HepG2 (cell line): ENCODE measurements at regions not wholly inside any gene's neighbourhood (a gene's known extent, or its start where the extent isn't known, plus 50 kb on each side); places are given as distances from the start of the nearest gene placed in this dataset.

Experiments
- ATAC-seq: fragments of 200-7000 bp; cut with Tn5 transposase; 3 replicates; pipeline ENCODE4 v1.9.1; 2020; ENCODE audit warnings: mild to moderate bottlenecking, moderate library complexity
- BruUV-seq: library from RNA; stranded (reverse); fragments of 400-500 nt; replicated peaks from 2 replicates; lab custom pipeline; 2021; lab: Mats Ljungman, UMichigan
- CTCF ChIA-PET: fragments of 300-600 bp; formaldehyde crosslinking; extraction: SDS; loops from one replicate; lab custom pipeline; 2021; ENCODE audit warnings: low total read pairs, inconsistent platforms, low intra/inter-chr PET ratio; lab: Yijun Ruan, JAX
- POLR2A ChIA-PET: fragments of 350-600 bp; sonication (Branson Sonifier 250); formaldehyde crosslinking; loops from one replicate; lab custom pipeline; 2020; ENCODE audit warnings: antibody characterized with exemption, inconsistent platforms; lab: Yijun Ruan, JAX
- DNase-seq: peaks from one replicate; pipeline ENCODE4 v3.0.0-alpha.2; 2015; ENCODE audit warnings: low spot score
- FAIRE-seq: peaks from 3 replicates; lab custom pipeline; 2011; peaks lifted over from hg19 to GRCh38; lab: Jason Lieb, UNC
- H2AFZ ChIP-seq: one replicate; pipeline ENCODE4 v1.6.1; 2011; ENCODE audit warnings: low read length, inconsistent platforms
- H3K27ac ChIP-seq: fragments of 300-600 bp; 3 replicates; pipeline ENCODE4 v1.8.0; 2011; ENCODE audit warnings: mixed run types, mild to moderate bottlenecking, mixed read lengths, low read length, inconsistent platforms; ENCODE audit not compliant: insufficient read depth; ENCODE audit errors: extremely low read length
- H3K27me3 ChIP-seq, 2 experiments: fragments of 200-600 bp in 1 of 2; 2 replicates in 1 of 2; 3 replicates in 1 of 2; pipeline versions ENCODE4 v1.6.0 to v1.8.0; 2011; ENCODE audit warnings: low read length in 2 of 2, mild to moderate bottlenecking in 2 of 2, moderate library complexity in 2 of 2, inconsistent platforms in 1 of 2; ENCODE audit not compliant: insufficient read depth in 2 of 2, control insufficient read depth in 1 of 2
- H3K36me3 ChIP-seq, 2 experiments: fragments of 200-600 bp in 1 of 2; replicated peaks in 1 of 2; 2 replicates in 1 of 2; 3 replicates in 1 of 2; pipeline versions ENCODE4 v1.5.1 to v1.8.0; 2011; ENCODE audit warnings: low read length in 2 of 2, inconsistent platforms in 1 of 2; ENCODE audit not compliant: insufficient read depth in 2 of 2, control insufficient read depth in 1 of 2
- H3K4me1 ChIP-seq: 2 replicates; pipeline ENCODE4 v1.5.1; 2012; ENCODE audit warnings: low read length, inconsistent platforms; ENCODE audit not compliant: insufficient read depth
- H3K4me2 ChIP-seq: 2 replicates; pipeline ENCODE4 v1.6.0; 2011; ENCODE audit warnings: low read depth, low read length, inconsistent platforms
- H3K4me3 ChIP-seq, 3 experiments: fragments of 200-600 bp in 1 of 3; sonication (generic), shearing (Covaris generic) in 1 of 3; replicated peaks in 1 of 3; 2 replicates each; pipeline ENCODE4 v1.5.1; 2011 to 2016; ENCODE audit warnings: low read length in 3 of 3, inconsistent platforms in 2 of 3, low read depth in 2 of 3, mild to moderate bottlenecking in 2 of 3, control low read depth in 1 of 3, mixed read lengths in 1 of 3; ENCODE audit not compliant: insufficient read depth in 1 of 3
- H3K79me2 ChIP-seq: one replicate; pipeline ENCODE4 v1.6.1; 2011; ENCODE audit warnings: low read length, inconsistent platforms; ENCODE audit not compliant: insufficient read depth
- H3K9ac ChIP-seq: 2 replicates; pipeline ENCODE4 v1.6.0; 2011; ENCODE audit warnings: mild to moderate bottlenecking, low read depth, low read length, inconsistent platforms; ENCODE audit not compliant: insufficient read depth
- H3K9me3 ChIP-seq: 2 replicates; pipeline ENCODE4 v1.5.1; 2012; ENCODE audit warnings: mild to moderate bottlenecking, low read length
- H4K20me1 ChIP-seq: 2 replicates; pipeline ENCODE4 v1.6.0; 2011; ENCODE audit warnings: inconsistent platforms, mild to moderate bottlenecking, low read length, moderate library complexity; ENCODE audit not compliant: insufficient read depth
- ARID3A ChIP-seq: IDR thresholded peaks from 2 replicates; pipeline ENCODE4 v1.6.1; 2012; ENCODE audit warnings: low read depth, low read length, improper control_type of control experiment
- BRF2 ChIP-seq: sonication (generic); formaldehyde crosslinking; IDR thresholded peaks from 2 replicates; pipeline ENCODE4 v1.8.1; 2022; ENCODE audit warnings: mild to moderate bottlenecking, missing genetic modification reagents
- FOXA3 ChIP-seq: IDR thresholded peaks from 2 replicates; pipeline ENCODE4 v1.6.1; 2016; ENCODE audit warnings: missing genetic modification reagents, missing compliant biosample characterization
- FOXP4 ChIP-seq: sonication (generic); formaldehyde crosslinking; IDR thresholded peaks from 2 replicates; pipeline ENCODE4 v1.4.0; 2020; ENCODE audit warnings: missing genetic modification reagents
- HNF1B ChIP-seq: sonication (generic); formaldehyde crosslinking; IDR thresholded peaks from 2 replicates; pipeline ENCODE4 v1.5.1; 2020; ENCODE audit warnings: mild to moderate bottlenecking, moderate library complexity, missing genetic modification reagents
- IRX3 ChIP-seq: sonication (generic); formaldehyde crosslinking; IDR thresholded peaks from 2 replicates; pipeline ENCODE4 v1.8.1; 2023; ENCODE audit warnings: mild to moderate bottlenecking, low read depth, missing genetic modification reagents, borderline replicate concordance
- MAX ChIP-seq: IDR thresholded peaks from 2 replicates; pipeline ENCODE4 v1.6.1; 2012; ENCODE audit warnings: inconsistent platforms
- PLSCR1 ChIP-seq: sonication (generic); formaldehyde crosslinking; IDR thresholded peaks from 2 replicates; pipeline ENCODE4 v1.5.0; 2020; ENCODE audit warnings: missing genetic modification reagents, mild to moderate bottlenecking, borderline replicate concordance
- STAT5B ChIP-seq: sonication (generic); formaldehyde crosslinking; IDR thresholded peaks from 2 replicates; pipeline ENCODE4 v1.4.0; 2020; ENCODE audit warnings: missing genetic modification reagents
- ZBTB3 ChIP-seq: sonication (generic); formaldehyde crosslinking; IDR thresholded peaks from 2 replicates; pipeline ENCODE4 v1.4.0; 2020; ENCODE audit warnings: low read depth, mild to moderate bottlenecking, moderate library complexity, missing genetic modification reagents, borderline replicate concordance
- ZNF17 ChIP-seq: sonication (generic); formaldehyde crosslinking; IDR thresholded peaks from 2 replicates; pipeline ENCODE4 v1.5.0; 2020; ENCODE audit warnings: mild to moderate bottlenecking, missing genetic modification reagents
- ZNF501 ChIP-seq: sonication (generic); formaldehyde crosslinking; IDR thresholded peaks from 2 replicates; pipeline ENCODE4 v1.5.1; 2020; ENCODE audit warnings: mild to moderate bottlenecking, moderate library complexity, missing genetic modification reagents
- ZNF562 ChIP-seq: sonication (generic); formaldehyde crosslinking; IDR thresholded peaks from 2 replicates; pipeline ENCODE4 v1.8.0; 2022; ENCODE audit warnings: missing genetic modification reagents, borderline replicate concordance
- ZNF841 ChIP-seq: sonication (generic); formaldehyde crosslinking; IDR thresholded peaks from 2 replicates; pipeline ENCODE4 v1.8.1; 2023; ENCODE audit warnings: missing genetic modification reagents, borderline replicate concordance
- ZSCAN5A ChIP-seq: sonication (generic); formaldehyde crosslinking; IDR thresholded peaks from 2 replicates; pipeline ENCODE4 v1.8.0; 2022; ENCODE audit warnings: mild to moderate bottlenecking, missing genetic modification reagents, borderline replicate concordance
- WGBS: methylation state at CpG from one replicate; pipeline ENCODE4 v1.1.6; 2017; ENCODE audit warnings: low lambda C conversion rate; 5-methylcytosine and 5-hydroxymethylcytosine counted together
- in situ Hi-C: cut with HindIII; loops from 2 replicates; pipeline ENCODE4 v1.10.0; 2017; ENCODE audit warnings: low pct_unique_long_range_greater_than_20kb; ENCODE audit not compliant: extremely low pct_ligation_motif_present
- intact Hi-C: fragments of 100-400 bp; cut with micrococcal nuclease; formaldehyde crosslinking; loops from one replicate; pipeline ENCODE4 v1.10.0; 2022; ENCODE audit not compliant: unreplicated experiment

GRCh38 chr2:11065833-11066485, 89.3 kb upstream of the SLC66A3 start:
- Histone ChIP-seq H3K4me3 (no peak overlapping the region), H4K20me1 (peaks cover 2% of the 10 kb centered on the region; the same call in 1 of the 2 replicates), H3K4me2 (no peak overlapping the region), H3K79me2 (no peaks in the 10 kb centered on the region), H2AFZ (no peak overlapping the region), H3K27me3 (peaks cover 11 to 41% of the 10 kb centered on the region in 2 experiments; a peak in 4 of 5 replicates), H3K9ac (no peak overlapping the region), H3K36me3 (no peaks in the 10 kb centered on the region), H3K4me1 (no peaks in the 10 kb centered on the region), H3K27ac (no peak overlapping the region), H3K9me3 (peaks cover 7% of the 10 kb centered on the region)
- intact Hi-C loops: no loop called here
- ATAC-seq (no peak), DNase-seq (no peak), FAIRE-seq (no peak)
- no TSS peak for BruUV-seq
- POLR2A ChIA-PET: no interaction called here
- in situ Hi-C loops: no loop called here
- 13% methylated on average over 12 of the region's 12 CpGs for whole genome bisulfite sequencing
- CTCF ChIA-PET: no interaction called here
- TF ChIP-seq ZNF562 (CRISPR knock-in tag) (no peak), FOXA3 (CRISPR knock-in tag) (no peak), MAX (no peak), ZNF841 (no peak), ARID3A (no peak), ZNF17 (CRISPR knock-in tag) (no peak), ZBTB3 (CRISPR knock-in tag) (no peak), FOXP4 (no peak), ZSCAN5A (no peak), STAT5B (no peak), PLSCR1 (no peak), HNF1B (no peak), IRX3 (CRISPR knock-in tag) (no peak), BRF2 (CRISPR knock-in tag) (no peak), ZNF501 (CRISPR knock-in tag) (no peak)
